BJ (cell line): ENCODE measurements at regions not wholly inside any gene's neighbourhood (a gene's known extent, or its start where the extent isn't known, plus 50 kb on each side); places are given as distances from the start of the nearest gene placed in this dataset.

Experiments used
- CTCF ChIA-PET: fragments of 350-600 bp; formaldehyde crosslinking; extraction: SDS; loops from one replicate; lab custom pipeline; 2021; ENCODE audit warnings: antibody characterized with exemption, inconsistent platforms; lab: Yijun Ruan, JAX
- POLR2A ChIA-PET: fragments of 300-600 bp; sonication (Branson Sonifier 250); formaldehyde crosslinking; extraction: SDS; loops from one replicate; lab custom pipeline; 2021; ENCODE audit warnings: antibody characterized with exemption; lab: Charles Lee
- DNase-seq: peaks from one replicate; pipeline ENCODE4 v3.0.0-alpha.2; 2011; ENCODE audit warnings: low read depth
- H3K27me3 ChIP-seq: 2 replicates; pipeline ENCODE4 v1.6.0; 2011; ENCODE audit warnings: low read length; ENCODE audit not compliant: control insufficient read depth, insufficient read depth
- H3K36me3 ChIP-seq: 2 replicates; pipeline ENCODE4 v1.5.1; 2011; ENCODE audit warnings: low read length; ENCODE audit not compliant: control insufficient read depth, insufficient read depth
- H3K4me3 ChIP-seq: 2 replicates; pipeline ENCODE4 v1.5.1; 2011; ENCODE audit warnings: low read depth, mild to moderate bottlenecking, control low read depth, low read length
- CTCF ChIP-seq: IDR thresholded peaks from 2 replicates; pipeline ENCODE4 v1.5.1; 2011; ENCODE audit warnings: low read depth, mild to moderate bottlenecking, control low read depth, inconsistent platforms, low read length, moderate library complexity; ENCODE audit not compliant: insufficient read depth

DNA sequence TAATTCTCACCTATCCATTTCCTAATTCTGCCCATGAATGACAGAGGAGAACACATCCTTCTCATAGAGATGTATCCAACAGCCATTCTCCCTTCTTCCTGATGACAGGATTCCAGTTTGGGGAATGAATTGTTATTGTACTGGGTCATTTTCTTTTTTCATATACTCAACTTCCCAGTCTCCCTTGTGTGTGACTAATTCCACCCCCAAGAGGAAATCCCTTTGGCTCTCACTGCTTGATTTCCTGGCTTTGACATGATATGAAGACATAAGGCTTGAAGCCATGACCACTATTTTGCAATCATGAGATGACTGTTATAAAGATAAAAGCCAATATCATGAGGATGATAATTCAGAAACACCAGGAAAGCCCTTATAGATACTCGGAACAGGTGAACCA, 384.7 kb upstream of the ACVR2A start:
- Histone ChIP-seq H3K4me3 (no peak overlapping the region), H3K36me3 (no peaks in the 10 kb centered on the region), H3K27me3 (no peaks in the 10 kb centered on the region)
- no peak for TF ChIP-seq CTCF
- no peak for DNase-seq
- POLR2A ChIA-PET = no interaction called here
- CTCF ChIA-PET = no interaction called here

GRCh38 chr2:147456779-147457178, 388.1 kb upstream of the ACVR2A start:
- no peaks in the 10 kb centered on the region for H3K27me3 ChIP-seq
- ChIA-PET POLR2A (no interaction called here), CTCF (no interaction called here)
- H3K4me3 ChIP-seq = no peak overlapping the region
- TF ChIP-seq CTCF = no peak
- H3K36me3 ChIP-seq = no peaks in the 10 kb centered on the region
- DNase-seq = no peak

DNA sequence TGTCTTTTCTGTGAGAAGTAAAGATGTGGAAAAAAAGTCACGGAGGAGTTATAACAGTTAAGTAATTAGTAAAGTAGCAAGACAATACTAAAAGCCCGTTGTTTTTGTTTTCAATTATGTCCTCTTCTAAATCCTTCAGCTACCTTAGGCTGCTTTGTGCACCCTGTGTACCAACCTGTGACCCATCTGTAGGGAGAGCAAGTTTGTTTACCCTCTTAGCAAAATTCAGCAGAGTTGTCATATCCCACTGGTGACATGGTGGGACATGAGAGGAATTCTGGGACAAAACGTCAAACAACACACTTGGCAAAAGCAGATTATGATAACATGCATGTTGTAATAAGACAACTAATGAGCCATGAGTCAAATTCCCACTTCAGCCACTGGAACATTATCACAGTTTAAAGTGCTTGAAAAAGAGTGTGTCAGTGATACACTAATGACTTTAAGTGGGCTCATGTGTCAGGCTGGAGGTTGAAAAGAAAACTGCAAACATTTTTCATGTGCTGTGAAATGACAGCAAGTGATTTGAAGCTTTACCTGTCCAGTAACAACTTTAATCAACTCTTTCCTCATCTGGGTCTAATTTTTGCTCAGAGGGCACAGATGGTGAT, 392.8 kb upstream of the ACVR2A start:
- Histone ChIP-seq H3K27me3 (no peaks in the 10 kb centered on the region), H3K4me3 (no peak overlapping the region), H3K36me3 (no peaks in the 10 kb centered on the region)
- TF ChIP-seq CTCF = no peak
- ChIA-PET POLR2A (no interaction called here), CTCF (no interaction called here)
- DNase-seq = no peak

DNA sequence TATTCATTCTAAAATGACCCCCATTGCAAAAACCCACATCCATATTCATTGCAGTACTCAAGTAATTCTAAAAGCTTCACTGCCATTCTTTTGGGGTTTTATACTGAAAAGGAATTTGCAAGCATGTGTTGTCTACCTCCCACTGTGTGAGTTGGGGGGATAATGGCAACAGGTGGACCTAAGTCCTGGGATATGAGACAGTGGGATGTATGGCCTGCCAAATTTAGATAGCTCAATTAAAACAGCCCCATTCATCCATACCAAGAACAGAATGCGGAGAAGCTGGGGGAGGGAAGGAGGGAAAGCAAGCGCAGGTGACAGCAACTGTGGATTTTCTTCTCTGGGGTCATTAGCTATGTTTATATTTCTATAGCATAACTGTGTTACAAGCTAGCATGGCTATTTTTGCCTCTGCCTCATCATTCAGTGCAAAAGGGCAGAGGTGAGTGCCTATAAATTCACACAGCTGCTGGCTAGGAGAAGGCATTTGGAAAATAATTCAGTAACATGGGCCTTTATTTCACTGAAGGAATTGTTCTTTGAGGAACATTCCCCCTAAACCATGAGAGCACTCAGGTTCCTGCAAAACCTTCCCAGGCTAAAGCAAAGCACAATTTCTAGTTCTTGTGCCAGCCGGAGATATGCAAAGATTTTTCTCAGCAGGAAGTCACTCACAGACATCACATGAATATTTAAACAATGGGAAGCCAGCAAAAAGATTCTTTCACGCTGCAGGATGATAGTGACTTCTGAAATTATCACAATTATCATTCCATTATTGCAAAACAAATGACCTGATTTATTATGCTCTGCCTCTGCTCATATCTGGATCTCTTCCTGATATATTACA, 393.9 kb upstream of the ACVR2A start:
- Histone ChIP-seq H3K4me3 (no peak overlapping the region), H3K27me3 (no peaks in the 10 kb centered on the region), H3K36me3 (no peaks in the 10 kb centered on the region)
- ChIA-PET POLR2A (no interaction called here), CTCF (no interaction called here)
- DNase-seq = no peak
- TF ChIP-seq CTCF = no peak

DNA sequence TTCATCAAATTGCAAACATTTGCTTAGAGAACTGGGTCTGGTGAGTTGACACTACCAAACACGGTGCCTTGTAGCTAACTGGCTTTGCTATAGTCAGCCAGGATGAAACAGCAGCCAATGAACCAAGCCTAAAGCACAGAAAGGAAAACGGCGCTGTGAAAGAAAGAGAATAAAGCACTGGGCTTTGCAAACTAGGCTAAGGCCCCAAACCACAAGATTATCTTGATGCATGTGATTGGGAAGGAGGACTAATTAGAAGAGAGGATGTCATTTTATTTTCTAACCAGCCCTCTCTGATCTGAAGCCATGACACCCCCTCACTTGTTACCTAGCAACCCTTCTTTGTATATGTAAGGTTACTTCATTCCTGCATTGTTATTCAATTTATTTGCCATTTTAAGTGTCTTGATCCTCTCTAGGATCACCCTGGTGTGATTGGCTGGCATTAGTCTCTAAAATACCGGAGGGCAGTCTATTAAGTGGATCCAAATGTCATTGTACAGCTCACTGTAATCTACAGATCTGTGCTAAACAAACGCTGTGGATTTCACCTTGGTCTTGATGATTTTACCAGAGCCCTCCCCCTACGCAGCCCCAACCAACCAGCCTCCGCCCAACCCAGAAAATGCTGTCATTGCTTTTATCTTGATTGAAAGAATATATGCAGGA, 395.4 kb upstream of the ACVR2A start:
- CTCF ChIA-PET = no interaction called here
- DNase-seq = no peak
- no peaks in the 10 kb centered on the region for H3K36me3 ChIP-seq
- H3K4me3 ChIP-seq = no peak overlapping the region
- POLR2A ChIA-PET = no interaction called here
- H3K27me3 ChIP-seq = no peaks in the 10 kb centered on the region
- TF ChIP-seq CTCF = no peak
